Activated naive CD4-positive, alpha-beta T cell (primary cell): ENCODE measurements at regions not wholly inside any gene's neighbourhood (a gene's known extent, or its start where the extent isn't known, plus 50 kb on each side); places are given as distances from the start of the nearest gene placed in this dataset.

Experiments
- DNase-seq, 4 experiments: peaks; one replicate each; lab custom pipeline; 2025; lab: John Stamatoyannopoulos, UW

DNA sequence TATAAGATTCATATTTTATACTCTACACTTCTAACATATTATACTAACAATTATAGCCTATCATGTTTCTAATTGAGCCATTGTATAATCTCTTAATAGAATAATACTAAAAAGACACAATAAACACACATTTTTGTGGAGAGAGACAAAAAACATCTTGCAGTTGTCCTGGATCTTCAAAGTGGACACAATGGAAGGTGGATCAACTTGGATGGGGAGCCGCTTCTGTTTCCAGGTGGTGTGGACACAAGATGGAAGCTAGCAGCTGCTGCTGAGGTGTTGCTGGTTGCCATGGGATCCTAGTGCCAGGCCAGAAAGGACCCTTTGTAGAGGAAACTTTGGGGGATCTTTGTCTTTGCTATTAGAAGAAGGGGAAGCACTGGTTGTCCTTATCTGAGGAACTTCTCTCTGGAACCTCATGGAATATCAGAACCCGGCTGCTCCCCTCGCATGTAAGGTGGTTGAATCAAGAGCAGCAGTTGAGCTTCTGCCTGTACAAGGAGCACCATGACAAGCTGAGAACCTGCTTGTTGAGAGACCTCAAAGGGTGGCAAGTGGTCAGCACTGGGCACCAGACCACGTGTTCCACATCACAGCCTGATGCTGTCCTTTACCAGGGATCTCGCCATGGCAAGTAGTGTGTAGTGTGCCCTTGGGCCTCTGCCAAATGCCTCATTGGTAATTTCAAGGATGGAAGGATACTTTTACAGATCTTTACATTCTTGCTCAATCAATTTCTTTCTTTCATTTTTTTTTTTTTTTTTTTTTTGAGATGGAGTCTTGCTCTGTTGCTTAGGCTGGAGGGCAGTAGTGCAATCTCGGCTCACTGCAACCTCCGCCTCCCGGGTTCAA, 232.2 kb downstream of the MYCN start:
- DNase-seq: no peak

DNA sequence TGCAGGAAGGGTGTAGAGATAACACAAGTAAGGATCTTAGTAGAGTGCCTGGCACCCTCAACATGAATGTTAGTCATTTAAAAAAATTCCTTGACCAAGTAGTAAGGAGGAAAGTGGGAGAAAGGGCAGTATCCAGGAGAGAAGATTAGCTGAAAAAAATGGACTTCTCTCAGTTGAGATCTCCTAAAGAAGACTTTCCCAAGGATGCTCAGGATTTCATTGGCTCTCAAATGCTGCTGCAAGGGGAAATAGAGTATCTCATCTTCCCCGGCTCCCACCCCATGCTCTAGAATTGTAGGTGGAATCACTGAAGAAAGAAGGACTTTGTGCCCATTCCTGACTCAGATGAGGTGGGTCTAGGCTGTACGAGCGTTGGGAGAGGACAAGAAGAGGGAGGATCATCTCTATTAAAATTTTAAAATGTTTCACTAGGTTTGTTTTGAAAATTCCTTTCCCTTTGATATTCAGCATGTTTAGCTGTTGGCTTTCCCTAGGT, 231.1 kb downstream of the MYCN start:
- no peak for DNase-seq

DNA sequence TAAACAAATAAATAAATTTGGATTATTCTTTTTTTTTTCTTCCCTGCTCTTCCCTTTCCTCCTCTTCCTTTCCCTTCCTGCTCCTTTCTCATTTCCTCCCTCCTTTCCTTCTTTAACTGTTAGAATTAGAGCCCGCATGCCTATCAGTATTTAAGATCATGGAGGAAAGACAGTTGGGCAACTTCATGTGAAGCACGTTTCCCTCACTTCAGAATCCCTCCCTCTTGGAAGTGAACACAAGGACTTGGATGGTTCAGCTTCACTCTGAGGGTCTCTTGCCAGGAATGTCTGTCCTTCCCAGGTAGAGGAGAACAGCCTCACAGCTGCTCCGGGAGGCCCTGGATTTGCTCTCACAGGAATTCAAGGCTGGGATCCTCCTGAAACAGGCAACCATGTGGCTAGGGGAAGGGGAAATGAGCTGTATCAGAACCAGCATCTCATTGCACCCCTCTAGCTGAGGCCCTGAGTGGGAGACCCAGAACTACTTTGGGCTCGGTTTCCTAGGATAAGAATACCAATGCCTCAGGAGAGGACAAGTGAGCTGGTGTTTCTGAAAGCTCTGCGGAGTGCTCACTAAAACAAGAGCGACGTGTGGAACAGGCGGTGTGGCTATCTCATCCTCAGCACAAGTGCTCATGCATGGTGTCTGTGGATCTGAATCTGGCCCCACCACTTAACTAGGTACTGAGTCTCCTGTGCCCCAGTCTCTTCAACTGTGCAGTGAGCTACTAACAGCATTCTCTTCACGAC, 230.5 kb downstream of the MYCN start:
- no peak for DNase-seq

DNA sequence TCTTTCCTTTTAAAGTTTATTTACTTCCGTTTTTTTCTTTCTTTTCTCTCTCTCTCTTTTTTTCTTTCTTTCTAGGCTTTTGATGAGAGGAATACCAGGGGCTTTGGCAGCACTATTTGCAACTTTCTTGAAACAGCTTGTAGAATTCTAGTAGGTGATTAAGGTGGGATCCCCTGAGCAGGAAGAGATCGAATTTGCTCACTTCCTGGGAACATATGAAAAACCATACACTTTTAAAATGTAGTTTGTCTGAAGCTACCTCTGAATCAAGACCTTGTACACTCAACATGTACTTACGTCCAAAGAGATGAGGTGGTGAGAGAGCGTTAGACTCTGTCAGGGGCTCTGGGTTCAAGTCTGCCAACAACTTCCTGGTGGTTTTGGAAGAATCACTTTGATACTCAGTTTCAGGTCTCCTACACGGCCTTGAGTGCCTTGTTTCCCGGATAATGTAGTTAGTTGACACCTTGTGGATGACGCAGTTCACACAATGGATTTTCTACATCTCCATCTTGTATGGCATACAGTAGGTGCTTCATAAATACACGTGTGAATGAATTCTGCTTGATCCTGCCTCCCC, 229.1 kb downstream of the MYCN start:
- DNase-seq: no peak

GRCh38 chr2:16168506-16169264, 228.3 kb downstream of the MYCN start:
- DNase-seq: no peak

DNA sequence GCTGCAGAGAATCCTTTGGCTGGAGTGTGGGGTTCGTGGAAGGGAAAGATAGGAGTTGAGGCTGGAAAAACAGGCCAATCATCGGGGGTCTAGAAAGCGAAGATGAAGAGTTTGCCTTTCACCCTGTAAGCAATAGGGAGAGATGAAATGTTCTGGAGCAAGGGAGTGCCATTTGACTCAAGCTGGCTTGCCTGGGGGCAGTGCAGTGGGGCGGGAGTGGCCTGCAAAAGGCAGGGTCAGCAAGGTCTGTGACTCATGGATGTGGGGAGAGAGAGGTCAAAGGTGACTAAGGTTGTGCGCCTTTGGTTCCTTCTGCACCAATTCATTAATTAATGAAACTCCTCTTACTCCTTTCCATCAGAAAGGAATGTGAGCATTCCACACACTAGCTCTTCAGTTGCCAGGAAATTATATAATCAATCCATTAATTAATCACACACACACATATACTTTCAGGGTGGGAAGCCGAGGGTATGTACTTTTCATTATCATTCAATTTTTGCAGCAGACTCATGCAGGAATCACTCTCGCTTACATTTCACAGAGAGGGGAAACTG, 227.6 kb downstream of the MYCN start:
- no peak for DNase-seq

DNA sequence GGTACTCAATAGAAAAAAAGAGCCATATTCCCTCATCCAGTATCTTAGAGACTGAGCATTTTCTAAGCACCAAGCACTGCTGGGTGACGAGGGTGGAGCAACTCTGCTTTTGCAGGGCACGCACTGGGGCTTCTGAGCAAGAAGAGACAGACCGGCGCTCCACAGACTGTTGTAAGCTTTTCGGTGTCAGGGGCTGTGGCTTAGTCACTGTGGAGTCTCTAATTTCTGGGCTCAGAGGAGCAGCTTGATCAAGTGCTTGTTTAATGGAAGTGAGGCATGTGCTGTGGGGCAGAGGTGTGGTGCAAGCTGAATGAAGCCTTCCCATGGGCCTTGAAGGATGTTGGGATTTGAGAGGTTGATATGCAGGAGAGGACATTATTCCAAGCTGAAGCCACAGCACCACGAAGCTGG, 227.1 kb downstream of the MYCN start:
- DNase-seq: no peak

DNA sequence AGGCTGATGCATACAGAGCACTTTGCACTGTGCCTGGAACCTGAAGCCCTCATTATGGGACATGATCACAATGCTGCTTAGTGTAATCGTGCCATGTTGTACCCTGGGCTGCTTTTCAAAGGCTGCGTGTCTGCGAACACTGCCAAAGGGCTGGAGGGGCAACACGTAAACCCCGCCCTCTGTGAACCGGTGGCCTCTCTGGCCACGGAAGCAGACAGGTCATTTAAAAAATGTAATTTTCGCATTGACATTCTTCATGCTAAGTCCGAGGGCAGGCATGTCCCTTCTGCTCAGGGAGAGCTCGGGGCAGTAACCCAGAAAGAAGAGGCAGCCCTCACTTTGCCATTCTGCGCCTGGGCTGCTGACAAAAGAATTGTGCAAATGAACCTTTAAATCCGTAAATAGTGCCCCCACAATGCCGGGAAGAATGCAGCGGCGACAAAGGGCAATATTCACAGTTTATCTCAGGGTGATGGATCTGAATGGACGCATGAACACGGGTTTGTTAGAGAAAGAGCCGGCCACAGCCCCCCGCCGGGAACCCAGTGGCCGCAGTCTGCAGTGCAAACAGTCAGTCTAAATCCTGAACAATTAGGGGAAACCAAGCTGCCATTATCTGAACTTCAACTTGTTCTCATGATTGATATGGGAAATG, 226.1 kb downstream of the MYCN start:
- no peak for DNase-seq

DNA sequence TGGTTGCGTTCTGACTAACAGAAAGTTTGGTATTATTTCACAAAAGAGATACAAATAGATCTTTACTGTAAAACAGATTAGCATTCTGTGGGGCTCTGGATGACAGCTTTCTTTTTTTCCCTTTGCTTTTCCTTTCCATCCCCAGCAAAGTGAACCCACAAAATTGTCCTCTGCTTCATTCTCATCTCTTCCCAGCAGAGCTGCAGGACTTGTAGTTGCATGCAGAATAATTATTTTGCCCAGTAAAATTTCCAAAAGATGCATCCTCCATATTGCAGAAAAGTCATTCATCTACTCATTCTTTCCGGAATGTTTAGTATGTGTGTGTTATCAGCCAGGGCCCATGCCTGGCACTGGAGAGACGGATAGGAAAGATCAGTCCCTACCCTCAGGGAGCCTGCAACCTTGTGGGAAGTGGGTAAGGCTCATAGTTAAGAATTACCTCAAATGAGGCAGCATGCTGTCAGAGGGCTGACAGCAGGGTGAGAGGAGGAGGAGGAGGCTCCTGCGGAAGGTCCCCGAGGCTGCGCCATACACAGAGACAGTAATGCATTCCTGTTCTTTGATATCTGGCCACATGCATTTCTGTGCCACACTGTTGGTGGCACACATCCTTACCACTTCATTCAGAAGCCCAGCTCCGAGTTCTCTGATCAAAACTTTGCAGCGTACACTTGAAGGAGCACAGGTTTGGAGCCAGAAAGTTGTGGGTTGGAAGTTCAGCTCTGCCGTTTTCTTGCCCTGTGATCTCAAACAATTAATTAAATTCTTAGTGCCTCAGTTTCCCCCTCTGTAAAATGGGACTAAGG, 225.4 kb downstream of the MYCN start:
- no peak for DNase-seq

DNA sequence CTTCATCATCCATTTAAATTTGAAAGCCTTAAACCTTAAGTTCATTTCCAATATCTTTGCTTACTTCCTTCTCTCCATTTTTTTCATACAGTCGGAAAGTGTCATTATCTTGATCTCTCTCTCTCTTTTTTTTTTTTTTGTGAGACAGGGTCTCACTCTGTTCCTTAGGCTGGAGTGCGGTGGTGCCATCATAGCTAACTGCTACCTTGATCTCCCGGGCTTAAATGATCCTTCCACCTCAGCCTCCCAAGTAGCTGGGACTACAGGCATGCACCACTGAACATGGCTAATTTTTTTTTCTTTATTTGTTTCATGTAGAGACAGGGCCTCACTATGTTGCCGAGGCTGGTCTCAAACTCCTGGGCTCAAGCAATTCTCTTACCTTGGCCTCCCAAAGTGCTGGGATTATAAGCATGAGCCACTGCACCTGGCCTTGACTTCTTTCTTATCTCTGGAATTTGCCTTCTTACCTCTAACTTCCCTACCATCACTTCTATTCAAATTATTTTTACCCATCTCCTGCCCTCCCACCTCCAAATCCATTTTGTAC, 222.2 kb downstream of the MYCN start:
- no peak for DNase-seq

DNA sequence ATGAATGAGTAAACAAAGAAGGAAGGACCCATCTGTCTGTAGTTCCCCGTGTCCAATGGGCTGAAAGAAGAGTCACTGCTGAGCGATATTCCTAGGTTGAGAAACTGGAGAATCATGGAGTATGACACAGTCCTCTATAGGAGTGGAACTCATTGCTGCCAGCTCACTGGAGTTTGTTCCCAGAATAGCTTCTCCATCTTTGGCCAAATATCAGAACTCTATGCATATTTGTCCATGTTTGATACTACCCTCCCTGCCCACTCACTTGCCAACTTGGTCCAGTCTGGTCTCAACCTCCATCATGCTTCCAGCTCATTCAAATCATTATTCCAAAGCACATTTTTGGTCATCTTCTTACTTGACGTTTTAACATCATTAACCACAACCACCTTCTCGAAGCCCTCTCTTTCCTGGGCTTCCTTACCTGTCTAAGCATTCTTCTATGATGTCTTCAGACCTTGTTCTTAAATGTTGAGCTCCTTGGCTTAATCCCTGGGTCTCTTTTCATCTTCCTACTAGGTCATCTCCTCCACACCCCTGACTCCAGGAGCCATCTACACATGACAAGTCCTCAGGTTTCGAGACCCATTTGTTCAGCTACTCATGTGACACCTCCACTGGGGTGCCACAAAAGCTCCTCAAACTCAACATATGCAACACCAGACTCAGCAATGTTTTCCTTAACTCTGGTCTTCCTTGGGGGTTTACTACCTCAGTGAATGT, 221.6 kb downstream of the MYCN start:
- DNase-seq: no peak

GRCh38 chr2:16161085-16161565, 220.8 kb downstream of the MYCN start:
- no peak for DNase-seq

DNA sequence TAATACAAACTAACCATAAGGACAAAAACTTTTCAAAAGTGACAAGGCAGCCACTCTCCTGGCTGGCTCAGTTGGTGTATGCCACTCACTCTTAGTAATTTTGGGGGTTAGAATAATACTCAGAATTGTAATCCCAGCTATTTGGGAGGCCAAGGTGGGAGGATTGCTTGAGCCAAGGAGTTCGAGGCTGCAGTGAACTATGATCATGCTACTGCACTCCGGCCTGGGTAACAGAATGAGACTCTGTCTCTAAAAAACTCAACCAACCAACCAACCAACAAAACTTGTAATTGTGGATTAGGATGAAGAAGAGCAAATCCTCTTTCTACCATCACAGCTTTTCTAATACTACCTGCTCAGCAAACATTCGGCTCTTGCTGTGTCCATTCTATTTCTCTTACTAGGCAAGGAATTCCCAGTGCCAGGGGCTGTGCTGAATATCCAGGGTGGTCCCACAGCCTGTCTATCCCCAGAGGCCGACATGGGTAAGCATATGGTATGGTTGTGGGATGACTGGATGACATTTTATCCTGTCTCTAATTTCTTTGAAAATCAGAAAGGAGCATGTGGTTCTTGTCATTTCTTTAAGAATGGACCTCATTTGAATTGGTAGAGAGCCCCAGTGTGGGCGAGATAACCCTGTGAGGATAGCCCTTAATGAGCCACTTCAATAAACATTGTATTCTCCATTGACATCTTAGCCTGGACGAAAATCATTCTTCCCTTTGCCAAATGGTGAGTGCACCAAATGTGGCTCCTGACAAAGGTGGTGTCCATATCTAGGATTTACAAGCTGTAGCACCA, 220.1 kb downstream of the MYCN start:
- DNase-seq: no peak

DNA sequence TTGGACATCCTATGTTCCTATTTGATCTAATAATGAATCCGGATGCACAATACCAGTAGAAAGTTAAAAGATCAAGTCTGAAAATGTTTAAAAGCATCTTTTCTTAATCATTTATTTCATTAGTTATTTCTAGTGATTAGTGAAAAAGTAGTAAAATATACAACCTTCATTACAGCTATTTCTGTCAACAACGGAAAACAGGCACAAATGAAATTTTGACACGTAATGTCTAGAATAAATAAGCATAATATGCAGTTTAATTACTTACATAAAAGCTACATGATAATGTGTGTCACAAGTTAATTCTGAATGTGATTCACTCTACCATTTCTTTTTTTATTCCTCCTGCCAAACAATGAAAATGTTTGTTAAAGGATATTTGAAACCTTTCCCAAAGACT, 216.1 kb downstream of the MYCN start:
- DNase-seq: no peak

GRCh38 chr2:16155766-16156165, 215.4 kb downstream of the MYCN start:
- no peak for DNase-seq

GRCh38 chr2:16155366-16155765, 215.0 kb downstream of the MYCN start:
- DNase-seq: no peak

- DNase-seq: no peak
These were observed 214.3 kb downstream of the MYCN start for GRCh38 chr2:16154501-16155280.

DNA sequence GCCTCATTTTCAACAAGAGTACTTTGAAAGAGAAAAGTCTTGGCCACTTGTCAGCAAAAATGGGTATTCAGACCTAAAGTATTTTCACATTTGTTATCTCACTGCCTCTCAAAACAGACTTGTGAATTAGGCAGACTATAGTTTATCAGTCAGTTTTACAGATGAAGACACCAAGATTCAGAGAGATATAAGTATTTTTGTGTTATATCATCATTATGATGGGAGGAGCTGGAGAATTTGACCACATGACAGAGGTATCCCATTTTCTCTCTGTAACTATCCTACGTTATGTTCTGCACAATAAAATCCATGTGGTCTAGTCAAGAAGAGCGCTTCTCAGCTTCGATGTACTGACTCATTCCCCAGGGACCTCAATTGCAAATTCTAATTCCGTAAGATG, 213.7 kb downstream of the MYCN start:
- DNase-seq: no peak
